Motor neuron (in vitro differentiated cells): ENCODE measurements at regions not wholly inside any gene's neighbourhood (a gene's known extent, or its start where the extent isn't known, plus 50 kb on each side); places are given as distances from the start of the nearest gene placed in this dataset.

Source experiments
- ATAC-seq, 8 experiments: fragments of 200-7000 bp; cut with Tn5 transposase; replicated peaks in 6 of 8; 2 replicates each; pipeline ENCODE4 v1.8.0; 2021; ENCODE audit warnings: mild to moderate bottlenecking in 8 of 8, moderate library complexity in 8 of 8
- H3K27ac ChIP-seq, 2 donors: fragments of 250-450 bp; sonication (Bioruptor Pico); 2 replicates each; pipeline ENCODE4 v1.9.0; 2021; ENCODE audit warnings: antibody characterized with exemption in 2 of 2, mild to moderate bottlenecking in 2 of 2, moderate library complexity in 1 of 2
- H3K4me1 ChIP-seq, 2 donors: fragments of 250-450 bp; sonication (Bioruptor Pico); replicated peaks in 1 of 2; 2 replicates each; pipeline ENCODE4 v1.6.1; 2021; ENCODE audit warnings: antibody characterized with exemption in 2 of 2, mild to moderate bottlenecking in 2 of 2, moderate library complexity in 1 of 2
- H3K4me3 ChIP-seq, 5 donors: fragments of 250-450 bp; sonication (Bioruptor Pico); 2 replicates each; pipeline ENCODE4 v1.9.0; 2021; ENCODE audit warnings: antibody characterized with exemption in 5 of 5, mild to moderate bottlenecking in 5 of 5, moderate library complexity in 4 of 5
- WGBS, 10 experiments: fragments of 450-650 bp; shearing (Covaris generic); methylation state at CpG; one replicate each; pipeline ENCODE4 v1.0.0; 2022; 5-methylcytosine and 5-hydroxymethylcytosine counted together
- in situ Hi-C, 9 experiments: fragments of 400-800 bp; cut with MboI; loops; one replicate each; pipeline ENCODE4 v1.15.0; 2021; ENCODE audit warnings: low sequenced_read_pairs in 9 of 9, low pct_unique_long_range_greater_than_20kb in 2 of 9; ENCODE audit not compliant: unreplicated experiment in 9 of 9

DNA sequence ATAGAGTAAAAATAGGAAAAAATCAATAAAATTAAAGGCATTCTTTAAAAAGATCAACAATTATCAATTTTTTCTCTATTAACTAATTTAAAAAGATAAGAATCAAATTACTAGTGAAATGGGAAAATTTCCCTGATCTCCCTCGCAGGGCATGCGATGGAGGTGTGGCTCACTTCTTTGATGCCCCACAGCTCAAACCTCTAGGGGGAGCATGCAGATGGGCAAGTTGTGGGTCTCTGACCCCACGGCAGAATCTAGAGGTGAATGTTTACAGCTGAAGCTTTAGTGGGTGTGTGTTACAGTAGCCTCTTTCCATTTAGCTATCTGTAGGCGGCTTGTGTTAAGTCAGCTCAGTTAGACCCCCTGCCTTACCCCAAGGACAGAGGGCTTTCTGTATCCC lies 1348.8 kb downstream of the PCDH18 start:
- Histone ChIP-seq H3K4me1 (no peaks in the 10 kb centered on the region), H3K4me3 (no peak overlapping the region), H3K27ac (no peak overlapping the region)
- no peak for ATAC-seq
- 17 to 100% (median 85%) methylated on average over 2 to 4 of the region's 4 CpGs; no CpG with 5 or more reads in 2 of the 10 experiments for WGBS, 10 experiments
- in situ Hi-C loops, result no loop called here

- WGBS, 10 experiments, result 0 to 67% (median 37%) methylated on average over 1 of the region's 1 CpG
- H3K4me3 ChIP-seq, result no peak overlapping the region
- no peaks in the 10 kb centered on the region for H3K4me1 ChIP-seq
- H3K27ac ChIP-seq, result no peak overlapping the region
- ATAC-seq, result peak in 1 of 8 experiments; percentile 69
- in situ Hi-C loops, result no loop called here
Observed at GRCh38 chr4:136156947-136157346, 1375.3 kb downstream of the PCDH18 start.

DNA sequence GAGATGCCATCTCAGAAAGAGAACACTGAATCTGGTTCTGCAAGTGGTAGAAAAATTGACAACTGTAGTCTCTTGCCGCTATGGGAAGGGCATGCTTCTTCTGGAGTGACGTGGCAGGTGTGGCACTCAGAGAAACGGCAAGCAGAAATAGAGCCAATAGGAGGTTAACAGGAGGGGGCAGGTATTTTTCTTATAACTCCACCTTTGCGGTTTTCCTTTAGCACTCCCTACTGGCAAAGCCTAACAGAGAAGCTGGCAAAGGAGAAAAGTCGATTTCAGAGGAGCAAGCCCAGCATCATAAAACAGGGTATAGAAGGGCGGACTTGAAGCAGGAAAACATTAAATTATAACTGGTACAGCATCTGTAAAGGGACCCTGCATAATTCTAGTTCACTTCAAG lies 1382.2 kb downstream of the PCDH18 start:
- no peak for ATAC-seq
- 3 to 100% (median 82%) methylated on average over 1 to 6 of the region's 6 CpGs; no CpG with 5 or more reads in 1 of the 10 experiments for WGBS, 10 experiments
- H3K27ac ChIP-seq, result no peak overlapping the region
- H3K4me1 ChIP-seq, result peaks cover 0 to 9% of the 10 kb centered on the region in 2 donors
- H3K4me3 ChIP-seq, result no peak overlapping the region
- in situ Hi-C loops, result no loop called here

- in situ Hi-C loops, result no loop called here
- Histone ChIP-seq H3K4me1 (no peaks in the 10 kb centered on the region), H3K27ac (no peak overlapping the region), H3K4me3 (no peak overlapping the region)
- ATAC-seq, result peak in 2 of 8 experiments; percentile 69 to 78
- WGBS, 10 experiments, result 3 to 100% (median 79%) methylated on average over 2 to 3 of the region's 3 CpGs
Observed at GRCh38 chr4:136136601-136137000, 1395.7 kb downstream of the PCDH18 start.

DNA sequence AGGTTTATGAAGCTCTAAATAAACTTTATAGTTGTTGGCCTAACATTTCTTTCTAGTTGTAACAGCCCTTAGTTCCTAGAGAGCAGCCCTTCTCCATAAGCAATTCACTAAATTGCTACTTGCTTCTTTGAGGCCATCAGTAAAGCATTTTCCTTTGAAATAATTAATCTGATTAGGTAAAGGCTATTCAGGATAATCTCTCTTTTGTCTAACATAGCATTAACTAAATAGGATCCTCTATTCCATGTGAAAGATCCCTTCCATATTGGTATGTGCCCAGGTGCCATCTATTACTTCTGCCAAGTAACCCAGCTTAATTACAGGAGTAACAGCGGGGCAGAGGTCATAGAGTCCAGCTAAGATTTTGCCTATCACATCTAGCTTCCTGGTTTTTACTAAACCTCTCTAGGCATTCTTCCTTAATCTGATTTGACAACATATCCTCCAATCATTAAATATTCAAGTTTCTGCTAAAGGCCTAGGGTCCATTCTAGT lies 1408.0 kb downstream of the PCDH18 start:
- no peak for ATAC-seq
- no peaks in the 10 kb centered on the region for H3K4me1 ChIP-seq
- in situ Hi-C loops, result no loop called here
- WGBS, 10 experiments, result 0 to 100% (median 100%) methylated on average over 1 of the region's 1 CpG; no CpG with 5 or more reads in 2 of the 10 experiments
- H3K27ac ChIP-seq, result no peak overlapping the region
- no peak overlapping the region for H3K4me3 ChIP-seq

DNA sequence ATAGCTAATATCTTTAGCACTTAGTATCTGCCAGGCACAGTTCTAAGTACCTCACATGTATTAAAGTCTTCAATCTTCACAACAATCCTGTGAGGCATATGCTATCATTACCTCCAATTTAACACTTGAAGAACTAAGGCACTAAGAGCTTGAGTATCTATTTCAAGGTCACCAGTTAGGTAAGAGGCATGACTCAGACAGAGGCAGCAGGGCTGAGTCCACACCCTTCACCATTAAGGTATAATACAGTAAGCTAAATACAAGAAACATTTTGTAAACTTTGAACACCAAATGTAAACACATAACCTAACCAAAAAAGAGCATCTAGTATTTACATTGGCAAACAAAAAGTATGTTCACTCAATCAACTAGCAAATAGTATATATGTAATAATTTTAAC lies 1410.9 kb downstream of the PCDH18 start:
- in situ Hi-C loops, result no loop called here
- no peak for ATAC-seq
- Histone ChIP-seq H3K4me3 (no peak overlapping the region), H3K27ac (no peak overlapping the region), H3K4me1 (no peaks in the 10 kb centered on the region)

GRCh38 chr4:136113921-136114320 lies 1418.4 kb downstream of the PCDH18 start:
- Histone ChIP-seq H3K27ac (no peak overlapping the region), H3K4me3 (no peak overlapping the region), H3K4me1 (no peaks in the 10 kb centered on the region)
- in situ Hi-C loops, result no loop called here
- WGBS, 10 experiments, result 0 to 71% (median 18%) methylated on average over 1 to 2 of the region's 2 CpGs; no CpG with 5 or more reads in 2 of the 10 experiments
- peak in 1 of 8 experiments; percentile 47 for ATAC-seq

DNA sequence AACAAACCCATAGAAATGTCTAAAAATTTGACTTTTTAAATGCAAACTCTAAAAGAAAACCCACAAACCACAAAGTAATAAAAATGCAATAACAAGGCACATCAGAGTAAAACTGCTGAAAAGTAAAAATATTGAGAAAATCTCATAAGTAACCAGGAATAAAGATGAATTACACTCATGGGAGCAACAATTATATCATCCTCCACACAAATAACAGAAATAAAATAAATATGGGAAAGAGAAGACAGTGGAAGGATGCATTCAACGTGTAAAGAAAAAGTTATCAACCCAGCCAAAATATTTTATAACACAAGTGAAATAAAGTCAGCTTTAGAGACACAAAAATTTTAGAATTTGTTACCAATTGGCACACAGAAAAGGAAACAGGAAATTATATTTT lies 1420.2 kb downstream of the PCDH18 start:
- ATAC-seq, result no peak
- 0 to 100% (median 78%) methylated on average over 1 of the region's 1 CpG for WGBS, 10 experiments
- in situ Hi-C loops, result no loop called here
- H3K4me1 ChIP-seq, result no peaks in the 10 kb centered on the region
- no peak overlapping the region for H3K27ac ChIP-seq
- no peak overlapping the region for H3K4me3 ChIP-seq

DNA sequence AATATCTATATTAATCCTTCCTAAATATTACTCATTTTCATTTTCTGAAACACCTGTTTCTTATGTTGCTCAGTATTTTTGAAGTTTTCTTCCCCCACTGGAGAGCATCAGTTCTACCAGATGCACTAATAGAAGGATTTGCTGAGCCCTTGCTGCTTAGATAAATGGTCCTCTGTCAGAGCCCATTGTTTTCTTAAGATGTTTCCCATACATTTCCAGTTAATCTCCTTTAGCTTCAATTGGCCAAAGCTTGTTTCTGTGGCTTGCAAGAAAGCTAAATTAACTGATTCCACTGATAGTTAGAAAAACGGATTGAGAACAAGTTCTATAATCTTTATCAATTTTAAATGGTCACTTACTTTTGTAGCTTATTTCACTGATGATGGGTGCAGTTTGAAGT lies 1425.5 kb downstream of the PCDH18 start:
- in situ Hi-C loops, result no loop called here
- H3K4me3 ChIP-seq, result no peak overlapping the region
- 0 to 80% (median 20%) methylated on average over 1 of the region's 1 CpG; no CpG with 5 or more reads in 1 of the 10 experiments for WGBS, 10 experiments
- H3K4me1 ChIP-seq, result peaks cover 0 to 3% of the 10 kb centered on the region in 2 donors
- H3K27ac ChIP-seq, result no peak overlapping the region
- no peak for ATAC-seq

DNA sequence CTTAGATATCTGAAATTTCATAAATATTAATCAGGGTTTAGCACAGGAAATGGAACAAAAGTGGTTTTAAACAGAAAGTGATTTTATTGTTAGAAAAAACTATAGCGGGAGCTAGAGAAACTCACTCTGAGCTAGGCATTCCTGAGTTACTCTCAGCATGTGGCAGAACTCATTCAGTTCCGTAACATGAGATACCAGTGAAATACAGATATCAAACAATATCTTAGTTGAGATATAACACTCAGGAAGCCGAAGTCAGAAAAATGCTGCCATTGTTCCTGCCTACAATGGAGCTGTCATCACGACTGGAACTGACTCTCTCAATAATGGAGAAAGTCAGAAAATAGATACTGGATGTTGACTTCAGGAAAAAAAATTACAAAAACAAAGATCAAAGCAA lies 1428.7 kb downstream of the PCDH18 start:
- ATAC-seq, result peak in 2 of 8 experiments; percentile 15 to 21
- Histone ChIP-seq H3K27ac (no peak overlapping the region), H3K4me1 (peaks cover 0 to 3% of the 10 kb centered on the region in 2 donors), H3K4me3 (no peak overlapping the region)
- WGBS, 10 experiments, result 0 to 75% (median 51%) methylated on average over 1 to 4 of the region's 4 CpGs
- in situ Hi-C loops, result no loop called here

GRCh38 chr4:136097676-136098075 lies 1434.6 kb downstream of the PCDH18 start:
- no peak for ATAC-seq
- Histone ChIP-seq H3K27ac (no peak overlapping the region), H3K4me1 (no peaks in the 10 kb centered on the region), H3K4me3 (no peak overlapping the region)
- in situ Hi-C loops, result no loop called here
- 6 to 100% (median 88%) methylated on average over 2 to 4 of the region's 4 CpGs for WGBS, 10 experiments

DNA sequence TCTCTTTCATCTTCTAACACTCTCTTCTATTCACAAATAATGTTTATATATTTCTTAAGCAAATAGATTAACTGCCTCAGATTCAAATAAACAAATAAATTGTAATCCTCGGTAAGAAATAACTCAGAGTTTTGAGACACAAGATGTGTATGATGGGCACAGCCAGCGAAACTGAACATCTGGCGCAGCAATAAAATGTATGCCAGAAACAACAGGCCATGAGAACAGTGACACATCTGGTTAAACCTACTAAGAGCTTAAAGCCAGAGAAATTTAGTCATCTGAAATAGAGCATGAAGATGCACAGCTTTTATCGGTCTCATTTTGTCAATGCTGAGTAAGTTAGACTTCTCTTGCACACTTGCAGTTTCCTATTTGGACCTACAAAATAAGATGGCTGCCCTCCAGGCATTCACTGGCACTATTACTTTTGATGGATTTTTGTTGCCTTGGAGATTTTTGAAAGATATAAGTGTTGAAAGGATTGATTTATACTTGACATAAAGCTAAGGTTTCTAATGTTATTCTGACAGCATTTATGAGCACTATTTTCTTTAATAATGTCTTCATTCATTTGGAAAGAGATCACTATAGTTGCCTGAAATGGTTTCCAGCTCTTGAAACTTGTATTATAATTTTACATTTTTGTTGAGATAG lies 1444.0 kb downstream of the PCDH18 start:
- Histone ChIP-seq H3K4me1 (no peaks in the 10 kb centered on the region), H3K4me3 (no peak overlapping the region), H3K27ac (no peak overlapping the region)
- in situ Hi-C loops, result no loop called here
- WGBS, 10 experiments, result 17 to 100% (median 90%) methylated on average over 1 to 4 of the region's 4 CpGs; no CpG with 5 or more reads in 2 of the 10 experiments
- ATAC-seq, result no peak

GRCh38 chr4:136078976-136079375 lies 1453.3 kb downstream of the PCDH18 start:
- Histone ChIP-seq H3K4me1 (no peaks in the 10 kb centered on the region), H3K4me3 (no peak overlapping the region), H3K27ac (no peak overlapping the region)
- WGBS, 10 experiments, result 0 to 63% (median 32%) methylated on average over 1 of the region's 1 CpG; no CpG with 5 or more reads in 4 of the 10 experiments
- in situ Hi-C loops, result no loop called here
- ATAC-seq, result peak in 1 of 8 experiments; percentile 65

DNA sequence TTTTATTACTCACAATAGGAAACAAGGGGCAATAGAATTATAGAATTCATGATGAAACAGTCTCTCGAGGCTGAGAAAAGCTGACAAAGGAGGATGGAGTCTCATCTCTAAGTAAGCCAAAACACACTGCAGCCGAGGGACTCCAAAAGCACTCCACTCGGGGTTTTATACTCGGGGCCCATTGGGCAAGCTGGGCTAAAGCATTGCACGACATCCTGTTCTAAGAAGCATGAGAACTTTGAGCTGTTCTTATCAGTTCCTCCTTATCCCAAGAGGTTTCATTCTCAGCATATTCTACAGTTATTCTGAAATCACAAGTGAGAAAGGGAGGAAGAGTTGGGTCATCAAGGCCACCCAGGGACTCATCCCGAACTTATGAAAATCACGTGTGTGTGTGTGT lies 1475.5 kb downstream of the PCDH18 start:
- ATAC-seq, result no peak
- Histone ChIP-seq H3K4me3 (no peak overlapping the region), H3K4me1 (no peaks in the 10 kb centered on the region), H3K27ac (no peak overlapping the region)
- WGBS, 10 experiments, result 20 to 92% (median 74%) methylated on average over 1 to 4 of the region's 7 CpGs; no CpG with 5 or more reads in 4 of the 10 experiments
- in situ Hi-C loops, result no loop called here
